ENCODE measurements at regions not wholly inside any gene's neighbourhood (a gene's known extent, or its start where the extent isn't known, plus 50 kb on each side); places are given as distances from the start of the nearest gene placed in this dataset.

DNA sequence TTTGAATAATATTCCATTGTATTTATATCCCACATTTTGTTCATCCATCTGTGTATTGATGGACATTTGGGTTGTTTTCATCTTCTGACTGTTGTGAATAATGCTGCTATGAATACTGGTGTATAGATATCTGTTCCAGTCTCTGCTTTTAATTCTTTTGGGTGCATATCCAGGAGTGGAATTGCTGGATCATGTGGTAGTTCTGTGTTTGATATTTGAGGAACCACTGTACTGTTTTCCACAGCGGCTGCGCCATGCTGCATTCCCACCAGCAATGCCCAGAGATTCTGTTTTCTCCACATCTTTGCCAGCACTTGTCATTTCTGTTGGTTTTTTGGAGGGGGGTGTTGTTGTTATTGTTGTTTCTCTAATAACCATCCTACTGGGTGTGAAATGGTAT is 131.6 kb upstream of the KIF26B start:
- no peak for FAIRE-seq
- CTCF ChIA-PET (ENCODE audit: low intra/inter-chr PET ratio): no interaction called here

More for the DNA sequence above, 131.6 kb upstream of the KIF26B start:
- Histone ChIP-seq H3K36me3 (ENCODE audit: control insufficient read depth, insufficient read depth, low read length) (0 out of 3 replicates have a peak, but pooled peaks cover 2% of the 10 kb centered on the region), H3K27ac (ENCODE audit: extremely low read depth, low read depth, low read length) (no peak overlapping the region), H4K20me1 (replicated peaks; ENCODE audit: control insufficient read depth, insufficient read depth, low read length) (no peaks in the 10 kb centered on the region), H3K27me3 (ENCODE audit: control insufficient read depth in 2 of 2, insufficient read depth in 2 of 2, low read length in 2 of 2) (no peaks in the 10 kb centered on the region), H3K9me3 (replicated peaks; ENCODE audit: control insufficient read depth, insufficient read depth, low read depth, low read length) (no peaks in the 10 kb centered on the region), H3K9me1 (ENCODE audit: control insufficient read depth, insufficient read depth, low read length) (no peaks in the 10 kb centered on the region), H2AFZ (ENCODE audit: low read depth, low read length) (no peak overlapping the region), H3K4me3 (no peak overlapping the region), H3K4me2 (ENCODE audit: insufficient read depth, low read length) (no peak overlapping the region), H3K79me2 (ENCODE audit: control insufficient read depth, insufficient read depth, low read length) (no peaks in the 10 kb centered on the region), H3K9ac (ENCODE audit: insufficient read depth in 1 of 2, low read depth in 2 of 2, low read length in 2 of 2) (no peak overlapping the region), H3K4me1 (replicated peaks in 1 of 2; ENCODE audit: control insufficient read depth in 2 of 2, insufficient read depth in 2 of 2, low read length in 2 of 2) (peaks cover 0 to 4% of the 10 kb centered on the region in 2 experiments; a peak in 2 of 5 replicates)
- TF ChIP-seq ZNF143 (CRISPR knock-in tag; IDR thresholded peaks at IDR 0.05): no peak
- TF ChIP-seq, protein P1, sequence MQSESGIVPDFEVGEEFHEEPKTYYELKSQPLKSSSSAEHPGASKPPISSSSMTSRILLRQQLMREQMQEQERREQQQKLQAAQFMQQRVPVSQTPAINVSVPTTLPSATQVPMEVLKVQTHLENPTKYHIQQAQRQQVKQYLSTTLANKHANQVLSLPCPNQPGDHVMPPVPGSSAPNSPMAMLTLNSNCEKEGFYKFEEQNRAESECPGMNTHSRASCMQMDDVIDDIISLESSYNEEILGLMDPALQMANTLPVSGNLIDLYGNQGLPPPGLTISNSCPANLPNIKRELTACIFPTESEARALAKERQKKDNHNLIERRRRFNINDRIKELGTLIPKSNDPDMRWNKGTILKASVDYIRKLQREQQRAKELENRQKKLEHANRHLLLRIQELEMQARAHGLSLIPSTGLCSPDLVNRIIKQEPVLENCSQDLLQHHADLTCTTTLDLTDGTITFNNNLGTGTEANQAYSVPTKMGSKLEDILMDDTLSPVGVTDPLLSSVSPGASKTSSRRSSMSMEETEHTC (IDR thresholded peaks at IDR 0.05): no peak
- TF ChIP-seq ESRRB (CRISPR knock-in tag; IDR thresholded peaks at IDR 0.05; ENCODE audit: borderline replicate concordance): no peak
- TF ChIP-seq, protein P2, sequence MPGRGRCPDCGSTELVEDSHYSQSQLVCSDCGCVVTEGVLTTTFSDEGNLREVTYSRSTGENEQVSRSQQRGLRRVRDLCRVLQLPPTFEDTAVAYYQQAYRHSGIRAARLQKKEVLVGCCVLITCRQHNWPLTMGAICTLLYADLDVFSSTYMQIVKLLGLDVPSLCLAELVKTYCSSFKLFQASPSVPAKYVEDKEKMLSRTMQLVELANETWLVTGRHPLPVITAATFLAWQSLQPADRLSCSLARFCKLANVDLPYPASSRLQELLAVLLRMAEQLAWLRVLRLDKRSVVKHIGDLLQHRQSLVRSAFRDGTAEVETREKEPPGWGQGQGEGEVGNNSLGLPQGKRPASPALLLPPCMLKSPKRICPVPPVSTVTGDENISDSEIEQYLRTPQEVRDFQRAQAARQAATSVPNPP (IDR thresholded peaks at IDR 0.05; ENCODE audit: borderline replicate concordance, insufficient read depth, insufficient read length): no peak
- TF ChIP-seq PPARD (CRISPR knock-in tag; IDR thresholded peaks at IDR 0.05): no peak
- TF ChIP-seq STAT5B (CRISPR knock-in tag; IDR thresholded peaks at IDR 0.05): no peak
- TF ChIP-seq EHMT2 (IDR thresholded peaks at IDR 0.05): no peak
- TF ChIP-seq HINFP (tag; conservative IDR thresholded peaks at IDR 0.05; ENCODE audit: low read depth): no peak
- TF ChIP-seq, protein P3, sequence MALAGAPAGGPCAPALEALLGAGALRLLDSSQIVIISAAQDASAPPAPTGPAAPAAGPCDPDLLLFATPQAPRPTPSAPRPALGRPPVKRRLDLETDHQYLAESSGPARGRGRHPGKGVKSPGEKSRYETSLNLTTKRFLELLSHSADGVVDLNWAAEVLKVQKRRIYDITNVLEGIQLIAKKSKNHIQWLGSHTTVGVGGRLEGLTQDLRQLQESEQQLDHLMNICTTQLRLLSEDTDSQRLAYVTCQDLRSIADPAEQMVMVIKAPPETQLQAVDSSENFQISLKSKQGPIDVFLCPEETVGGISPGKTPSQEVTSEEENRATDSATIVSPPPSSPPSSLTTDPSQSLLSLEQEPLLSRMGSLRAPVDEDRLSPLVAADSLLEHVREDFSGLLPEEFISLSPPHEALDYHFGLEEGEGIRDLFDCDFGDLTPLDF (CRISPR knock-in tag; IDR thresholded peaks at IDR 0.05): no peak
- no peak for TF ChIP-seq PURB (CRISPR knock-in tag; IDR thresholded peaks at IDR 0.05; ENCODE audit: low read depth)
- WGBS (ENCODE audit: insufficient coverage, low coverage, missing lambda C conversion rate): 100% methylated on average over 2 of the region's 2 CpGs
- BruUV-seq (replicated peaks): no TSS peak
- intact Hi-C loops (cut with micrococcal nuclease): no loop called here
- POLR2A ChIA-PET: no interaction called here
- in situ Hi-C loops (cut with MboI): no loop called here
- DNase-seq (ENCODE audit: extremely low read depth in 1 of 4, low spot score in 3 of 4): no peak
- ATAC-seq: no peak

Data from K562 (cell line).